GM12892 (cell line): ENCODE measurements at regions not wholly inside any gene's neighbourhood (a gene's known extent, or its start where the extent isn't known, plus 50 kb on each side); places are given as distances from the start of the nearest gene placed in this dataset.
"Not testable (repeated sequence)": the region's sequence is repeated elsewhere in the genome, so short reads cannot be mapped to it uniquely, and the experiment has no call there.

Source experiments
- DNase-seq: peaks from one replicate; pipeline ENCODE4 v3.0.0; 2011; ENCODE audit not compliant: insufficient read length
- FAIRE-seq: peaks from 2 replicates; lab custom pipeline; 2011; peaks lifted over from hg19 to GRCh38; lab: Jason Lieb, UNC
- POLR2A ChIP-seq: IDR thresholded peaks from 2 replicates; pipeline ENCODE4 v1.6.1; 2011; ENCODE audit warnings: low read depth, low read length, control low read depth
- POLR2AphosphoS5 ChIP-seq: IDR thresholded peaks from 2 replicates; pipeline ENCODE4 v1.6.1; 2011; ENCODE audit warnings: low read depth, low read length, control low read depth
- TAF1 ChIP-seq: IDR thresholded peaks from 2 replicates; pipeline ENCODE4 v1.6.1; 2011; ENCODE audit warnings: low read depth, mild to moderate bottlenecking, control low read depth, low read length, borderline replicate concordance

GRCh38 chr1:194367121-194367520 is 1180.7 kb upstream of the B3GALT2 start:
- no peak for TF ChIP-seq POLR2AphosphoS5
- TF ChIP-seq TAF1 = no peak
- no peak for TF ChIP-seq POLR2A
- no peak for DNase-seq
- FAIRE-seq = no peak

- DNase-seq = no peak
Measured at GRCh38 chr1:194366705-194367104, 1180.3 kb upstream of the B3GALT2 start.

GRCh38 chr1:194362327-194362726 is 1175.9 kb upstream of the B3GALT2 start:
- FAIRE-seq = no peak
- DNase-seq = no peak
- TF ChIP-seq TAF1 (no peak), POLR2AphosphoS5 (no peak), POLR2A (no peak)

More at GRCh38 chr1:194366705-194367104, 1180.3 kb upstream of the B3GALT2 start:
- no peak for FAIRE-seq
- TF ChIP-seq TAF1 (no peak), POLR2A (no peak), POLR2AphosphoS5 (no peak)

GRCh38 chr1:194361374-194362131 is 1175.1 kb upstream of the B3GALT2 start:
- FAIRE-seq = no peak
- TF ChIP-seq TAF1 (no peak), POLR2AphosphoS5 (no peak), POLR2A (no peak)

GRCh38 chr1:194358208-194358581 is 1171.8 kb upstream of the B3GALT2 start:
- TF ChIP-seq POLR2AphosphoS5 (no peak), POLR2A (no peak)
- FAIRE-seq (no peak), DNase-seq (no peak)

More at GRCh38 chr1:194361374-194362131, 1175.1 kb upstream of the B3GALT2 start:
- DNase-seq = no peak

GRCh38 chr1:194357573-194358207 is 1171.3 kb upstream of the B3GALT2 start:
- not testable (repeated sequence) for DNase-seq, FAIRE-seq

GRCh38 chr1:194355488-194356106 is 1169.2 kb upstream of the B3GALT2 start:
- FAIRE-seq (no peak), DNase-seq (no peak)
- TF ChIP-seq POLR2AphosphoS5 (no peak), POLR2A (no peak), TAF1 (no peak)

- no peak for TF ChIP-seq TAF1
- DNase-seq (no peak), FAIRE-seq (no peak)
Measured at GRCh38 chr1:194353121-194353520, 1166.7 kb upstream of the B3GALT2 start.

- TF ChIP-seq POLR2A (no peak), TAF1 (no peak), POLR2AphosphoS5 (no peak)
- no peak for FAIRE-seq
- DNase-seq = no peak
Measured at GRCh38 chr1:194347200-194347599, 1160.8 kb upstream of the B3GALT2 start.

- FAIRE-seq = no peak
- no peak for DNase-seq
- TF ChIP-seq POLR2AphosphoS5 (no peak), POLR2A (no peak), TAF1 (no peak)
Measured at GRCh38 chr1:194342484-194343262, 1156.3 kb upstream of the B3GALT2 start.

- no peak for TF ChIP-seq POLR2AphosphoS5
- TF ChIP-seq POLR2A = no peak
- no peak for TF ChIP-seq TAF1
- FAIRE-seq (no peak), DNase-seq (no peak)
Measured at GRCh38 chr1:194341587-194341986, 1155.2 kb upstream of the B3GALT2 start.

DNA sequence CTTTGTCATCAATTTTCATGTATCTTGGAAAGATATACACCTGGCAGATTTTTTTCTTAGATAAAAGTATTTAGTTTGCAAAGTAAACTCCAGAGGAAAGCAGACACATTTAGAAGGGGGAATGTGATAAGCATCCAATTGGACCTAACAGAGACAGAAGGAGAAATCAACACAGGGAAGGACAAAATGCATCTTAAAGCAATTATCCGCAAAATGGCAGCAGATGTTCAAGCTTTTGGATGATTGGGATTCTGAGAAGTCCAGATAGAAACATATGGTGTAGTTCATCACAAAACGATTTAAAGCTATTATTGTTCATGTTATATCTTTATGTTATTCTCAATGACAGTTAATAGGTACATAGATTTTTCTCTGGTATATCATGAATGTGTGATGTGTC is 1153.1 kb upstream of the B3GALT2 start:
- FAIRE-seq (no peak), DNase-seq (no peak)
- no peak for TF ChIP-seq POLR2A
- TF ChIP-seq POLR2AphosphoS5 = no peak
- no peak for TF ChIP-seq TAF1
